ENCODE measurements at regions not wholly inside any gene's neighbourhood (a gene's known extent, or its start where the extent isn't known, plus 50 kb on each side); places are given as distances from the start of the nearest gene placed in this dataset.

- Histone ChIP-seq H3K4me3 (no peak overlapping the region), H3K4me1 (peaks cover 0 to 22% (median 4%) of the 10 kb centered on the region in 3 donors), H3K27me3 (peaks cover 0 to 27% (median 0%) of the 10 kb centered on the region in 4 donors), H3K36me3 (no peaks in the 10 kb centered on the region), H3K27ac (no peak overlapping the region), H3K9me3 (no peaks in the 10 kb centered on the region)
- 65 to 77% methylated on average over 9 to 10 of the region's 11 CpGs for WGBS, 2 donors
- intact Hi-C loops (cut with DNase I), result no loop called here
- TF ChIP-seq CTCF (IDR thresholded peaks at IDR 0.05) (no peak), POLR2A (IDR thresholded peaks at IDR 0.05) (no peak)
- DNase-seq, result no peak
Observed at GRCh38 chr6:37580176-37580955, 80.7 kb upstream of the CCDC167 start.

- no peak overlapping the region for H3K27ac ChIP-seq
- H3K9me3 ChIP-seq, result no peaks in the 10 kb centered on the region
- WGBS, 2 donors, result 55 to 74% methylated on average over 6 to 7 of the region's 7 CpGs
- H3K4me1 ChIP-seq, result peaks cover 0 to 22% (median 4%) of the 10 kb centered on the region in 3 donors
- H3K4me3 ChIP-seq, result no peak overlapping the region
- DNase-seq, result no peak
- H3K27me3 ChIP-seq, result peaks cover 0 to 19% (median 0%) of the 10 kb centered on the region in 4 donors
- intact Hi-C loops (cut with DNase I), result no loop called here
- no peaks in the 10 kb centered on the region for H3K36me3 ChIP-seq
- TF ChIP-seq POLR2A (IDR thresholded peaks at IDR 0.05) (no peak), CTCF (IDR thresholded peaks at IDR 0.05) (no peak)
Observed at GRCh38 chr6:37579444-37580067, 79.9 kb upstream of the CCDC167 start.

- 90 to 95% methylated on average over 12 of the region's 12 CpGs for WGBS, 2 donors
- no peak overlapping the region for H3K4me3 ChIP-seq
- H3K9me3 ChIP-seq, result no peaks in the 10 kb centered on the region
- no peak overlapping the region for H3K27ac ChIP-seq
- no peaks in the 10 kb centered on the region for H3K36me3 ChIP-seq
- no peak for DNase-seq
- TF ChIP-seq CTCF (IDR thresholded peaks at IDR 0.05), result no peak
- no peak for TF ChIP-seq POLR2A (IDR thresholded peaks at IDR 0.05)
- H3K27me3 ChIP-seq, result peaks cover 0 to 8% (median 0%) of the 10 kb centered on the region in 4 donors
- peaks cover 0 to 22% (median 4%) of the 10 kb centered on the region in 3 donors for H3K4me1 ChIP-seq
- intact Hi-C loops (cut with DNase I), result no loop called here
Observed at GRCh38 chr6:37578104-37578503, 78.4 kb upstream of the CCDC167 start.

DNA sequence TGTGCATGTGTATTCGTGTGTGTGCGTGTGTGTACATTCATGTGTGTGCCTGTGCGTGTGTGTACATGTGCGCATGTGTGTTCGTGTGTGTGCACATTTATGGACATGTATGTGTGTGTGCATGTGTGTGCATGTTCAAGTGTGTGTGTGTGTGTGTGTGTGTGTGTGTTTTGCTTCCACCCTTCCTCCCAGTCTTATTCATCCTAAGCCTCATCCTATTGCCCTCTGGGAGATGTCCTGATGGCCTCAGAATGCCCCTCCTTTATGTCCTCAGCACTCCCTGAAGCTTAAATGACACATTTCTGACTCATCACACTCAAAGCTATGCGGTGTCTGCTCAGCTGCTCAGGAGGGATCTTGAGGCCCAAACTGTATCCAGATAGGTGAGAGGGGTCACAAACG, 76.6 kb upstream of the CCDC167 start:
- no peak for DNase-seq
- H3K4me3 ChIP-seq, result no peak overlapping the region
- peaks cover 0 to 22% (median 4%) of the 10 kb centered on the region in 3 donors for H3K4me1 ChIP-seq
- H3K36me3 ChIP-seq, result no peaks in the 10 kb centered on the region
- 71 to 74% methylated on average over 5 to 6 of the region's 7 CpGs for WGBS, 2 donors
- intact Hi-C loops (cut with DNase I), result no loop called here
- peaks cover 0 to 15% (median 0%) of the 10 kb centered on the region in 4 donors for H3K27me3 ChIP-seq
- TF ChIP-seq CTCF (IDR thresholded peaks at IDR 0.05), result no peak
- no peak for TF ChIP-seq POLR2A (IDR thresholded peaks at IDR 0.05)
- H3K27ac ChIP-seq, result peak overlapping the region in 1 of 4 donors; percentile 13
- no peaks in the 10 kb centered on the region for H3K9me3 ChIP-seq

GRCh38 chr6:37575221-37575620, 75.5 kb upstream of the CCDC167 start:
- no peaks in the 10 kb centered on the region for H3K9me3 ChIP-seq
- no peak overlapping the region for H3K27ac ChIP-seq
- no peak overlapping the region for H3K4me3 ChIP-seq
- intact Hi-C loops (cut with DNase I), result no loop called here
- H3K36me3 ChIP-seq, result no peaks in the 10 kb centered on the region
- TF ChIP-seq POLR2A (IDR thresholded peaks at IDR 0.05), result no peak
- TF ChIP-seq CTCF (IDR thresholded peaks at IDR 0.05), result no peak
- peaks cover 0 to 26% (median 0%) of the 10 kb centered on the region in 4 donors for H3K27me3 ChIP-seq
- no peak for DNase-seq
- 80 to 84% methylated on average over 4 of the region's 4 CpGs for WGBS, 2 donors
- peaks cover 0 to 22% (median 4%) of the 10 kb centered on the region in 3 donors for H3K4me1 ChIP-seq
